H1 (cell line): ENCODE measurements at regions not wholly inside any gene's neighbourhood (a gene's known extent, or its start where the extent isn't known, plus 50 kb on each side); places are given as distances from the start of the nearest gene placed in this dataset.

Experiments
- JUND ChIP-seq: IDR thresholded peaks from 2 replicates; pipeline ENCODE4 v1.6.1; 2011; ENCODE audit warnings: mild to moderate bottlenecking, improper control_type of control experiment, low read length
- POLR2AphosphoS5 ChIP-seq: IDR thresholded peaks from 2 replicates; pipeline ENCODE4 v1.6.1; 2011; ENCODE audit warnings: low read depth, low read length
- RFX5 ChIP-seq: IDR thresholded peaks from 2 replicates; pipeline ENCODE4 v1.6.1; 2011; ENCODE audit warnings: low read depth, low read length, improper control_type of control experiment, borderline replicate concordance
- RXRA ChIP-seq: IDR thresholded peaks from 2 replicates; pipeline ENCODE4 v1.6.1; 2011; ENCODE audit warnings: low read depth, mild to moderate bottlenecking, low read length, moderate library complexity; ENCODE audit not compliant: insufficient read depth
- SP1 ChIP-seq: IDR thresholded peaks from 2 replicates; pipeline ENCODE4 v1.6.1; 2011; ENCODE audit warnings: low read depth, low read length
- YY1 ChIP-seq: IDR thresholded peaks from 2 replicates; pipeline ENCODE4 v1.6.1; 2011; ENCODE audit warnings: low read depth, mild to moderate bottlenecking, low read length
- TF ChIP-seq, protein P1 (sequence below): IDR thresholded peaks from 2 replicates; pipeline ENCODE4 v1.6.1; 2011; ENCODE audit warnings: low read depth, mild to moderate bottlenecking, low read length; ENCODE audit not compliant: insufficient read depth

DNA sequence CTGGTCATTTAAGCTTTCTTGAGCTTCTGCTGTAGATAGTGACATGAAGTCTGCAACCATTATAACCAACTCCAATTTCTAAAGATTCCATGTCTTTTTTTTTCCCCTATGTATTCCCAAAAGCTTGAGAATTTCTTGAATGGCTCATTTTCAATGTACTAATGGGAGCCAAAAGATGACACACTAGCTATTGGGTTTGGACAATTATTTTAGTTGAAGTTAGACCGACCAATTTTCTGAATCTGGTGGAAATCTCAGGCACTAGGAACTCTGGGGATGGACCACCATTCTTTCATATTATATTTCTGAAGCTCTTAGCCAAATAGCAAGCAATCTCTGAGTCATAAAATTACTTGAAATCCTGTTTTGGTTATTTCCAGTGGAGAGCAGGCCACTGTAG, 617.4 kb upstream of the ADAMTS5 start (continued):
- TF ChIP-seq, protein P1, sequence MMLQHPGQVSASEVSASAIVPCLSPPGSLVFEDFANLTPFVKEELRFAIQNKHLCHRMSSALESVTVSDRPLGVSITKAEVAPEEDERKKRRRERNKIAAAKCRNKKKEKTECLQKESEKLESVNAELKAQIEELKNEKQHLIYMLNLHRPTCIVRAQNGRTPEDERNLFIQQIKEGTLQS: no peak
- no peak for TF ChIP-seq JUND
- TF ChIP-seq YY1: no peak
- TF ChIP-seq RFX5: no peak
- TF ChIP-seq RXRA: no peak
- no peak for TF ChIP-seq SP1
- no peak for TF ChIP-seq POLR2AphosphoS5
